ENCODE measurements at regions not wholly inside any gene's neighbourhood (a gene's known extent, or its start where the extent isn't known, plus 50 kb on each side); places are given as distances from the start of the nearest gene placed in this dataset.
"Not testable (repeated sequence)": the region's sequence is repeated elsewhere in the genome, so short reads cannot be mapped to it uniquely, and the experiment has no call there.

DNA sequence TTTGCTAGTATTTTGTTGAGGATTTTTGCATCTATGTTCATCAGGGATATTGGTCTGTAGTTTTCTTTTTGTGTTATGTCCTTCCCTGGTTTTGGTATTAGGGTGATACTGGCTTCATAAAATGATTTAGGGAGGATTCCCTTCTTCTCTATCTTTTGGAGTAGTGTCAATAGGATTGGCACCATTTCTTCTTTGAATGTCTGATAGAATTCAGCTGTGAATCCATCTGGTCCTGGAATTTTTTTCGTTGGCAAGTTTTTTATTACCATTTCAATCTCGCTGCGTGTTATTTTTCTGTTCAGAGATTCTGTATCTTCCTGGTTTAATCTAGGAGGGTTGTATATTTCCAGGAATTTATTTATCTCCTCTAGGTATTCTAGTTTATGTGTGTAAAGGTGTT lies 234.3 kb downstream of the OXSM start:
- TF ChIP-seq, protein P1, sequence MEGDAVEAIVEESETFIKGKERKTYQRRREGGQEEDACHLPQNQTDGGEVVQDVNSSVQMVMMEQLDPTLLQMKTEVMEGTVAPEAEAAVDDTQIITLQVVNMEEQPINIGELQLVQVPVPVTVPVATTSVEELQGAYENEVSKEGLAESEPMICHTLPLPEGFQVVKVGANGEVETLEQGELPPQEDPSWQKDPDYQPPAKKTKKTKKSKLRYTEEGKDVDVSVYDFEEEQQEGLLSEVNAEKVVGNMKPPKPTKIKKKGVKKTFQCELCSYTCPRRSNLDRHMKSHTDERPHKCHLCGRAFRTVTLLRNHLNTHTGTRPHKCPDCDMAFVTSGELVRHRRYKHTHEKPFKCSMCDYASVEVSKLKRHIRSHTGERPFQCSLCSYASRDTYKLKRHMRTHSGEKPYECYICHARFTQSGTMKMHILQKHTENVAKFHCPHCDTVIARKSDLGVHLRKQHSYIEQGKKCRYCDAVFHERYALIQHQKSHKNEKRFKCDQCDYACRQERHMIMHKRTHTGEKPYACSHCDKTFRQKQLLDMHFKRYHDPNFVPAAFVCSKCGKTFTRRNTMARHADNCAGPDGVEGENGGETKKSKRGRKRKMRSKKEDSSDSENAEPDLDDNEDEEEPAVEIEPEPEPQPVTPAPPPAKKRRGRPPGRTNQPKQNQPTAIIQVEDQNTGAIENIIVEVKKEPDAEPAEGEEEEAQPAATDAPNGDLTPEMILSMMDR (IDR thresholded peaks at IDR 0.05; ENCODE audit: borderline replicate concordance, extremely low read depth, low read length, poor library complexity, severe bottlenecking) = not testable (repeated sequence)
- TF ChIP-seq EZH2 (IDR thresholded peaks at IDR 0.05; ENCODE audit: borderline replicate concordance, low read depth, low read length, severe bottlenecking) = not testable (repeated sequence)

Measured in DND-41 (cell line).